ENCODE measurements at regions not wholly inside any gene's neighbourhood (a gene's known extent, or its start where the extent isn't known, plus 50 kb on each side); places are given as distances from the start of the nearest gene placed in this dataset.

DNA sequence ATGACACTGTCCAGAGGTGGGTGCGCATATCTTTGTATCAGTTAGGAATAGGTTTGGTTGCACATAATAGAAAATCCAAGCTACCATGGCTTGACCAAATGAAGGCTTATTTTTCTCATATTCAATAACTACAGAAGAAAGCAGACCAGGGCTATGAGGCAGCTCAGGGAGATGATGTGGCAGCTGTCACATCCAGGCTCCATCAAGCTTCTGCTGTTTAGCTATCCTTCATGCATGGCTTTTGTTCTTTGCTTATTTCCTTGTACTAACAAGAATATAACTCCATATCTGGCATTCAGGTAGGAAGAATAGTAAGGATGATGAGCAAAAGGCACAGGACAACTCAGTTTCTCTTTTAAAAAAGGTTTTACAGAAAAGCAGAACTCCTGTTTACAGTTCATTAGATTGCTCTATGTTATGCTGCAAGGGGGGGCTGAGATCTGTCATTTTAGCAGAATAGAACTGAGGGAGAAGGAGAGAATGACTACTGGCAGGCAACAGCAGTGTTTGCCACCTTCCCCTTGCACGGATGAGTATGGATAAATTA lies 336.1 kb downstream of the MLLT3 start (continued):
- TF ChIP-seq TAF7 (optimal IDR thresholded peaks at IDR 0.05; ENCODE audit: borderline replicate concordance, low read depth, low read length): no peak

Data from H1 (cell line).